SK-N-MC (cell line): ENCODE measurements at regions not wholly inside any gene's neighbourhood (a gene's known extent, or its start where the extent isn't known, plus 50 kb on each side); places are given as distances from the start of the nearest gene placed in this dataset.

Experiments used
- EZH2 ChIP-seq: fragments of 200-600 bp; sonication (generic); IDR thresholded peaks from one replicate; pipeline ENCODE4 v1.6.1; 2017; ENCODE audit warnings: antibody characterized with exemption
- FOXP2 ChIP-seq: optimal IDR thresholded peaks from 2 replicates; pipeline ENCODE3; 2011; ENCODE audit warnings: mild to moderate bottlenecking, moderate library complexity; ENCODE audit not compliant: insufficient read depth; ENCODE audit errors: extremely low read length, control extremely low read depth
- POLR2AphosphoS5 ChIP-seq: IDR thresholded peaks from 2 replicates; pipeline ENCODE4 v1.6.1; 2012; ENCODE audit warnings: mild to moderate bottlenecking, low read depth, low read length, borderline replicate concordance

GRCh38 chr9:26504057-26504456, 388.5 kb downstream of the CAAP1 start:
- TF ChIP-seq EZH2, result no peak
- TF ChIP-seq FOXP2, result no peak
- no peak for TF ChIP-seq POLR2AphosphoS5
